ENCODE measurements at regions not wholly inside any gene's neighbourhood (a gene's known extent, or its start where the extent isn't known, plus 50 kb on each side); places are given as distances from the start of the nearest gene placed in this dataset.

- Mint-ChIP-seq H3K4me3 (no peak overlapping the region), H3K27ac (no peak overlapping the region), H3K4me1 (no peaks in the 10 kb centered on the region), H3K9me3 (peaks cover 54% of the 10 kb centered on the region), H3K27me3 (ENCODE audit: low read depth) (no peaks in the 10 kb centered on the region), H3K36me3 (ENCODE audit: low read depth) (no peaks in the 10 kb centered on the region)
- TF ChIP-seq CTCF (IDR thresholded peaks at IDR 0.05; ENCODE audit: unreplicated experiment in 3 of 3) = no peak
These were observed 143.4 kb downstream of the TMEM168 start for GRCh38 chr7:112646783-112647182.

GRCh38 chr7:112648781-112649180 is 141.4 kb downstream of the TMEM168 start:
- TF ChIP-seq CTCF (IDR thresholded peaks at IDR 0.05; ENCODE audit: unreplicated experiment in 3 of 3) = no peak
- no peak overlapping the region for H3K27ac Mint-ChIP-seq
- peaks cover 39% of the 10 kb centered on the region for H3K9me3 Mint-ChIP-seq
- H3K4me3 Mint-ChIP-seq = no peak overlapping the region
- H3K4me1 Mint-ChIP-seq = no peaks in the 10 kb centered on the region
- H3K36me3 Mint-ChIP-seq (ENCODE audit: low read depth) = no peaks in the 10 kb centered on the region
- H3K27me3 Mint-ChIP-seq (ENCODE audit: low read depth) = no peaks in the 10 kb centered on the region

- no peak for TF ChIP-seq CTCF (IDR thresholded peaks at IDR 0.05; ENCODE audit: unreplicated experiment in 3 of 3)
- H3K27me3 Mint-ChIP-seq (ENCODE audit: low read depth) = no peaks in the 10 kb centered on the region
- no peak overlapping the region for H3K4me3 Mint-ChIP-seq
These were observed 140.6 kb downstream of the TMEM168 start for GRCh38 chr7:112649560-112649959.

GRCh38 chr7:112654322-112655216 is 135.6 kb downstream of the TMEM168 start:
- no peaks in the 10 kb centered on the region for H3K4me1 Mint-ChIP-seq
- H3K27me3 Mint-ChIP-seq (ENCODE audit: low read depth) = no peaks in the 10 kb centered on the region
- no peak overlapping the region for H3K27ac Mint-ChIP-seq
- no peaks in the 10 kb centered on the region for H3K36me3 Mint-ChIP-seq (ENCODE audit: low read depth)
- TF ChIP-seq CTCF (IDR thresholded peaks at IDR 0.05; ENCODE audit: unreplicated experiment in 3 of 3) = no peak
- H3K9me3 Mint-ChIP-seq = peaks cover 31% of the 10 kb centered on the region
- H3K4me3 Mint-ChIP-seq = no peak overlapping the region

More at GRCh38 chr7:112649560-112649959, 140.6 kb downstream of the TMEM168 start:
- Mint-ChIP-seq H3K27ac (no peak overlapping the region), H3K9me3 (peaks cover 40% of the 10 kb centered on the region), H3K4me1 (no peaks in the 10 kb centered on the region), H3K36me3 (ENCODE audit: low read depth) (no peaks in the 10 kb centered on the region)

GRCh38 chr7:112665709-112666108 is 124.5 kb downstream of the TMEM168 start:
- no peaks in the 10 kb centered on the region for H3K4me1 Mint-ChIP-seq

More at GRCh38 chr7:112665709-112666108, 124.5 kb downstream of the TMEM168 start:
- no peak for TF ChIP-seq CTCF (IDR thresholded peaks at IDR 0.05; ENCODE audit: unreplicated experiment in 3 of 3)
- no peak overlapping the region for H3K27ac Mint-ChIP-seq
- H3K27me3 Mint-ChIP-seq (ENCODE audit: low read depth) = no peaks in the 10 kb centered on the region
- H3K36me3 Mint-ChIP-seq (ENCODE audit: low read depth) = no peaks in the 10 kb centered on the region
- H3K9me3 Mint-ChIP-seq = peaks cover 13% of the 10 kb centered on the region
- no peak overlapping the region for H3K4me3 Mint-ChIP-seq
